Suppressor macrophage treated with lipopolysaccharide for 1 hour (primary cell): ENCODE measurements at regions not wholly inside any gene's neighbourhood (a gene's known extent, or its start where the extent isn't known, plus 50 kb on each side); places are given as distances from the start of the nearest gene placed in this dataset.

Experiments
- DNase-seq, 3 donors: peaks; one replicate each; pipeline ENCODE4 v3.0.0-alpha.2; 2020 to 2022

DNA sequence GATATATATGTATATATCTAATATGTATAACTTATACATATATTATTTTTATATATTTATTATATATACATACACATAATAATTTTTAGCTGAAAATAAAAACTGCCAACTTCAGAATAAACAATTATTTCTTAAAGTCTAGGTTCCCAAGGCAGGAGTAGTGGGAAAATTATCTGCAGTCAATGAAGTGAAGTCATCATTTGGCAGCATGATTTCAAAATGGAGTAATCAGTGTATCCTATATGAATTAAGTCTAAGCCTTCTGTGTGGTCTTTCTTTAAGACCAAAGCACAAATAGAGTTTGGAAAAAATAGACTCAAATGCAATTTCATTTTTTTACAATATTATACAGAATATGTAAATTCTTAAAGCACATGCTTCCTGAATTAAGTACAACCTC, 251.0 kb downstream of the SAMD5 start:
- no peak for DNase-seq

DNA sequence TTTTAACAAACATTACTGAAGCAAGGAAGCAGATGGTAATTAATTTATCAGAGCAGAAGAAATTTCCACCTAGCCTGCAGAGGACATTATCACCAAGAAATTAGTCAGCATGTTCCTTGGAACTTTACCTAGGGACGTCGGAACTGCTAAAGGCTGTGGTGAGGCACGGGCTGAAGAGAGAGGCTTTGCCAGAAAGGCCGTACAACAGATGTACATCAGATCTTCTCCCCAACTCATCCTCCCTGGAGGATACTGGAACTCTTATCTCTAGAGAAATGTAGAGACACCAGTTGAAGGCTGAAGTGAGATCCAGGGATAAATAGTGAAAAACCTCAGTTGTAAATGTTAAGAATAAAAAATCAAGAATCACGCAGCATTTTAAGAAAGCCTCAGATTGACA, 257.1 kb downstream of the SAMD5 start:
- DNase-seq = no peak

DNA sequence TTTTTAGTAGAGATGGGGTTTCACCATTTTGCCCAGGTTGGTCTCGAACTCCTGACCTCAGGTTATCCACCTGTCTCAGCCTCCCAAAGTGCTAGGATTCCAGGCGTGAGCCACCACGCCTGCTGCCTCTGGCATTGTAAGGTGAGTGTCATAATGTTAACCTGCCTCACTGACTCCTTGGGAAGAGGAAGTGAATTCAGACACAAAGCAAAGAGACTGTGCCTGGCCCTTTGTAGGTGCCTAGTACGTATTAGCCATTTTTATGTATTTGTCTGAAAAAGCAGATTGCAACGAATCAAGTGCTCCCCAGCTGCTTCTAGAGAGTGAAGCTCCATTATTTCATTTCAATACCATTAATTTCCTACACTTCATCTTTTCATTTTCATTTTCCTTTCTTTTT, 260.5 kb downstream of the SAMD5 start:
- DNase-seq = no peak

DNA sequence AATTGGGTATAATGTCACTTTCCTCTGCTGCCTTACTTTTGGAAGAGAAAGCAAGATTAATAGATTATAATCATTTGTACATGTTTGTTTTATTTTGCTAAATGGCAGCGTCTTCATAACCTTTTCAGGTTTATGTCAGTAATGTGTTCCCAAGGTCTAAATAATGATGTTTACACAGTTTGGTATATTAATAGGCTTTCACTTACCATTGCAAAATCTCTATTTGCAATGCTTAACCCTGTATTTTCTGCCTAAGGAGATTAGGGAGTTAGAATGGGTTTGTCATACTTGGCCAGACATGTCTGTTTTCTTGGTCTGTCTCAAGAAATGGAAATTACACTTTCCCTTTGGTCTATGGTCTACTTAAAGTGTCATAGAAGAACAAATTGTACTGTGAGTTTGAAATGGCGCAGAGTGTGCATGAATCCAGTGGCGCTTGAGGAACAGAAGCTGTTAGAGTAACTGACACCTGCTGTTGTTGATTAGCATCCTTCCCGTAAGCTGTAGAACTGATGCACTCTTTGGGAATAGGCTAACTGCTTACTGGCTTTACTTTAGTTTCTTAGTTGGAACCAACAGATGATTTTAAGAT, 261.1 kb downstream of the SAMD5 start:
- no peak for DNase-seq

DNA sequence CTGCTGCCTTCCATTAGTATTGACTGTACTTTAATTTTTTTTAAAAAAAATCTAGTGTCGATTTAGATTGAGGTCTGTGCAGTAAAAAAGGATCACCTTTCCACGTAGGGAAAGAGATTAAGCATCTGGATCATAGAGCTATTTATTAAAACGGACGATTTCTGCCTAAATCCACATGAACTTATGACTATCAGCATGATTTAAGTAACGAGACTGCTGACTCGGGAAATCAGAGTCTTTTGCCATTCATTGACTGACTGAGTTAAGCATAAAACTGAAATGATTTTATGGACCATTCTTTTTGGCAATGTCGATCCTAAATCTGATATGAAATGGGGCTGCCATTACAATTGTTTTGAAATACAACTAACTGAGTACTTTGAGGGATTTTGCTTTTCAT, 261.7 kb downstream of the SAMD5 start:
- no peak for DNase-seq

DNA sequence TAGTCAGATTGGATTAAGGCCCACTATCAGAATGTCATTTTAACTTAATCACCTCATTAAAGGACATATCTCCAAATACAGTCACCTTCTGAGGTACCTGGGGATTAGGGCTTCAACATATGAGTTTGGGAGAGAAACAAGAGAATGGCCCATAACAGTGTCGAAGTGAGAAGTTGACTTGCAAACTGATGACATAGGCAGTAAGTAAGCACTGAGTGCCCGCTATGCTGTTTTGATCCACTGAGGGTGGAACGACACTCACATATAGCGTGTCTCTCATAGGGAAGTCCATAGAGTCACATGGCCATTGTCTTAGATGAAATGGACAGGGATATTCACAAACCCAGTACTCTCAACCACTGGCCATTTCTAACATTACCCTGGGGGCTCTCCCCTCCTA, 264.2 kb downstream of the SAMD5 start:
- no peak for DNase-seq

DNA sequence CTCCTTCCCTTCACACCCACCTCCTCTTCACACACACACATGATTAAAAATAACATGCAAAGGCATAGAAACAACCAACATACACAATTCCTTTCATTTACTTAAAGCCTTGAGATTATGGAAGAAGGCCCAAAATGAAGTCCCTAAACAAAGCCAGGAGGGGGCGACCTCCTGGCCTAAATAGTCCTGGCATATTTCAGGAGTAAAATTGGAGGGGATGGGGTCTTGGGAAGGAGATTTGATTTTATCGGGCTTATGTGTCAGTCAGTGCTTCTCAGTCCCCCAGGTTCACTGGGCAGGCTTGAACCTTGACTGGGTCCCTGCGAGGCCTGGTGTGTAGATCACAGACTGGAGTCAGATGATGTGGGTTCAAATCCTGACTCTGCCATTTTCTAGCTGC, 266.4 kb downstream of the SAMD5 start:
- DNase-seq = no peak

DNA sequence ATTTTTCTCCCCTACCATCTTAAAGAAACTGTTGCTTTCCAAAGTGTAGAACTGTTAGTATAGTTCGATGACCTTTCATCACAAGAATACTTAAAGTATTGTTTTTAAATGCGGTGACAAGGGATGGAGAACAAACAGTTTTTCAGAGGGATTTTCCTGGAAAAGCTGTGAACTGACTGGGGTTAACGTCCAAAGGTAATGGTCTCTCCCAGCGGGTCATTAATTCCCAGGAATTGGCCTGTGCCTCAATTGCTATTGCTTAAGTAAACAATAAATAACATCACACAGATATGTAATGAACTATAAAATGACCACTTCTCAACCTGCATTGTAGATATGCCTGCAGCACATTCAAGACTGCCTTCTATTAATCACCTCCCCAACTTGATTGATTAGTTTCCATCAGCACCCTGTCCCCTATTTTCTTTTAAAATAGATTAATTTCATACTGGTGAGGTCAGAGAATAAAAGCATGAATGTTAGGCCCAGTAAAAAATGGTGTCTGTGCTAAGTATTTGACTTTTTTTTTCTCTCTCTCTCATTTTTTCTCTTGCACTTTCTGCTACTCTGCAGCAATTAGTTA, 268.2 kb downstream of the SAMD5 start:
- no peak for DNase-seq

DNA sequence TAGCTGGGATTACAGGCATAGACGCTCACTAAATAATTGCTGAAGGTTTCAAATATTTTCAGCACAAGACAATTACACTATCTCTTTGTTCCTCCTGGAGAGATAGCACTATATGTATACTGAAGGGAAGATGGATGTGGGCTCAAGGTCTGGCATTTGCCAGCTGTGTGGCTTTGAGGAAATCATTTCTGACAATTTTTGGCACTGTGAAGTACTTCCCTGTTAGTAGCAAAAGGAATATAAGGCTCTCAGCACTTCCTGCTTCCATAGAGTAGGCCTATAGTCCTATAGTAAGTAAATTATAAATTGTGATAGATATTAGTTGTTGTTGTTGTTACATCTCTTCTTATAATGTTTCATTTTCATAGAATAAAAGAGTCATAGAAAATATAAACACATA, 271.1 kb downstream of the SAMD5 start:
- no peak for DNase-seq

DNA sequence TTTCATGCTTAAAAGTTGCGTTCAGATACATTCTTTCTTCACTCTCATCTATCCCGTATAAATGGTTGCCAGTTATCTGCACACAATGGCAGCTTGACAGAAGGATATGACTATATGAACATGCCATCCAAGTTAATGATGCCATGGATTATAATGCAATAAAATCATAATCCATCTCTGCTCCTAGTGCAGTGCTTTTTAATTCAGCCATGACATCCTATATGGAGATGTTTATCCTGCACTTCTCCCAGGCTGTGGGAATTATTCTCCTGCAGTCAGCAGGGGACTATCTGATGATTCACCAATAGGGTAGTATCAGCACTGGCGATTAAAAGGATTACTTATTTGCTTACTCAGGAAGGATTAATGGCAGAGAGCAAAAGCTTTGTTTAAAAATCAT, 273.8 kb downstream of the SAMD5 start:
- no peak for DNase-seq

DNA sequence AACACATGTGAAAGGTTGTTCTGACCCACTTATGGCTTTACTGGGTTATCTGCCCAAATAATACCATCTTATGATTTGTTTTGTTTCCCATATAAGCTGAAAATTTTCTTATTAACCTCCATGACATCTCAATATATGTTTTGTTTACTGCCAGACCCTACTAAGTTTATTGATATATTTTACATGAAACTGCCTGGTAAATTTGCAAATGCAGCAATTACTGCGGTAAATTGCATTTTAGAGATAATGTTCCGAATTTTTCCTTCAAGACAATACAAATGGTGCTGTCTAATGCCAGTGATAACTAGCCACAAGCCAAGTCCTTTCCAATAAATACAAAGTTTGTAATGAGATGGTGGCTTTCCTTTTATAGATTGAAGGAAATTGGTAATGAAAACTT, 275.9 kb downstream of the SAMD5 start:
- DNase-seq = no peak

DNA sequence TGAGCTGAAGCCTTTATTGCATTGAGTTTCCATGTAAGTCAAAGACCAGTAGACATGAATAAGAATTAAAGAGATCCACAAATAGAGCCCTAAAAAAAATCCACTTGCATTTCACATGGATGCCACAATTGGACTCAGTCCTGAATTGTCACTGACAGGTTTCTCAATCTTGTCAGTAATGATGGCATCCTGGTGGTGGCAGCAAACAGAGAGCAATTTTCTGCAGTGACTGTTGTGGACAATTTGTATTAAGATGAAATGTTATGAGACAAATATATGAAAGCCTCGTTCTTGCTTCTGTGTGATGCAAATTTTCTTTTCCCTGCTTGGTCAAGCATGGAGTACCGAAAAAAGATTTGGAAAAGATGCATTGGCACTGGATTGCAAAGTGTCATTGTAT, 278.9 kb downstream of the SAMD5 start:
- DNase-seq = no peak

DNA sequence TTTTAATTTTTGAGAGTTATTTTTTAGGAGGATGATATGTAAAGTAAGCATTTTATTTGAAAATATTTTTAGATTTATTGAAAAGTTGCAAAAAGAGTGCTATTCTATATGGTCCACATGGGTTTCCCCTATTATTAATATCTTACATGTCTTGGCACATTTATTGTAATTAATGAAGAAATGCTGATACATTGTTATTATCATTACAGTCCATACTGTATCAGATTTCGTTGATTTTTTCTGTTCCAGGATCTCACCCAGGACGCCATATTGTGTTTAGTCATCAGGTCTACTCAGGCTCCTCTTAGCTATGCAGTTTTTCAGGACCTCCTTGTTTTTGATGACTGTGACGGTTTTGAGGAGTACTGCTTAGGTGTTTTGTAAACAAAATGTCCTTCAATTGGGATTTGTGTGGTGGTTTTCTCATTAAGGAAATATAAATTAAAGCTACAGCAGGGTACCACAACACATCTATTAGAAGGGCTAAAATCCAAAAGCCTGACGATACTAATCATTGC, 281.0 kb downstream of the SAMD5 start:
- no peak for DNase-seq

DNA sequence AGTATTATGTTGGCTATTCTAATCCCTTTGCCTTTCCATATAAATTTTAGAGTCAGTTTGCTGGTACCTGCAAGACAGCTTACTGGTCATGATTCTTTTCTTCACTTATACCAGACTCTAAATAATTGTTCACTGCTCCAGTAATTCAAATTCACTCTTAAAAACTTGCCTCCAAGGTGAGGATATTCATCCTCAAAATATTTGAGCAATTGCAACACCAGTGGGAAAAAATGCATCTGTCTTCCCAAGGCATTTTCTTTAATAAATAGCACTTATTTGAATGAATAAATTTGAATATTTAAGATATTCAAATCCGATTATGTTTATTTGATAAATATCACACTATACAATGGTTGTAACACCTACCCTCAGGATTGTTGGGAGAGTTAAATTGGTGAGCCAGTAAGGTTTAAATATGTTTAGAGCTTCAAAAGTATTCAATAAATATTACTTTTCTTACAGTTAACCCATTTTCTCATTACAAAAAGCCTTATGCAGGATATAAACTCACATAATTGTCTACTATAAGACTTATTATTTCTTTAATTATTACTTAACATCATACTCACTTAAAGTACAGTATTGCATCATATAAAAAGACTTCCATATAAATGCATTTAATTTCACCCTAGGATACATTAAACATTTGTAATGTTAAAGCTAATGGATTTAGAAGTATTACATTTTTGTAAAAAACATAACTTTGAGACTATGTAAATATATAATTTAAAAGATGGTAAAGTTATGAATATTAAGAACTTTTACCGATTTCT, 285.6 kb downstream of the SAMD5 start:
- DNase-seq = no peak

DNA sequence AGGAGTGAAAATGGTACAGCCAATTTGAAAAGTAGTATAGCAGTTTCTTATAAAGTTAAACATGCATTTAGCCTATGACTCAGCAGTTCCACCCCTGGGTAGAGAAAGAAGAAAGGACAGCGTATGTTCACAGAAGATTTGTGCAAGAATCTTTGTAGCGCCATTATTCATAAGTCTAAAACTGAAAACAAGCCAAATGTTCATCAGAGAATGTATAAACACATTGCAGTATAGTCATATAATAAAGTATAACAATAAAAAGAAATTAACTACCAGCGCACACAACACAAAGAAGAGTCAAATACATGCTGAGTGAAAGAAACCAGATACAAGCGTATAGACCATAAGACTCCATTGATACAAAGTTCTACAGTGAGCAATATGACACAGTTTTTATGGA, 294.0 kb downstream of the SAMD5 start:
- no peak for DNase-seq

DNA sequence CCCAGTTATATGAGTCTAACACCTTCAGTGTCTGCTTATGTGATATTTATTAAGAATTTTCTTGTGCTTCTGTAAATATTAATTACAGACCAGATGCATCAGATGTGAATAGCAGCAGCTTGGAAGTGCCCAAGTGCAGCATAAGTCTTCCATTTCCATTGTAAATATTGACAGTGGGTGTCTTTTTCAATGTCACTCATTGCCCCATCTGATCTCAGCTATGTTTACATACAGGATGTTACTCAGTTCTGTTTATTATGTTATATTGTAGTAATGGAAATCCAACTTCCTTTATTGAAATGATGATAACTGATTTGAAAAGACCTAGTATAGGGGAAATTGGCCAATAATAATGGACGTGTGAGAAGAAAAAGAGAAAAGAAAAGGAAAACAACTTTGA, 296.7 kb downstream of the SAMD5 start:
- DNase-seq = no peak

DNA sequence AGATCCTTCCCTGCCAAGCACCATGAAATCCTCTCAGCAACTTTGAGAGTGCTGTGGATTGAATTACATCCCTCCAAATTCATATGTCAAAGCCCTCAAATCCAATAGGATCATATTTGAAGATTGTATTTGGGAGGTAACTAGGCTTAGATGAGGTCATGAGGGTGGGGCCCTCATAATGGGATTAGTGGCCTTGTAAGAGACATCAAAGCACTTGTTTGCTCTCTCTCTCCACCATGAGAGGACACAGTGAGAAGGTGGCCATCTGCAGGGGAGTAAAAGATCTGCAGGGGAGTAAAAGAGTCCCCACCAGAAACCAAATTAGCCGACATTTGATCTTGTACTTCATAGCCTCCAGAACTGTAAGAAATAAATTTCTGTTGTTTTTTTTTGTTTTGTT, 298.2 kb downstream of the SAMD5 start:
- no peak for DNase-seq

DNA sequence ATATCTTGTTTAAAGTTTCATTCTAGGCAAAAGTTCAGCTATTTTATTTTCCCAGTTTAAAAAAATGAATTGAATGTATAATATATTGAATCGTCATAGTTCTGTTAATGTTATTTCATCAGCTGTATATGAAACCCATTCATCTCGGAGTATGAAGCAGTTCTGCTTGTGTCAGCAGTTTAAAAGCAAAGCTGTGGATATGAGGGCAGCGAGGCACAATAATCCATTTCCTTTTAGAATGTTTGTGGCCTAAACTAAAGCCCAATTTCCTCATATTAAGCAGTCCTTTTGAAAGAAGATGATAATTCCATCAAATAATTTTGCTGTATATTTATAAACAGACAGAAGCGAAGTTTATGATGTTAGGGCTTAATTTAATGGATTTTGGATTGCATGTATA, 300.1 kb downstream of the SAMD5 start:
- DNase-seq = no peak

DNA sequence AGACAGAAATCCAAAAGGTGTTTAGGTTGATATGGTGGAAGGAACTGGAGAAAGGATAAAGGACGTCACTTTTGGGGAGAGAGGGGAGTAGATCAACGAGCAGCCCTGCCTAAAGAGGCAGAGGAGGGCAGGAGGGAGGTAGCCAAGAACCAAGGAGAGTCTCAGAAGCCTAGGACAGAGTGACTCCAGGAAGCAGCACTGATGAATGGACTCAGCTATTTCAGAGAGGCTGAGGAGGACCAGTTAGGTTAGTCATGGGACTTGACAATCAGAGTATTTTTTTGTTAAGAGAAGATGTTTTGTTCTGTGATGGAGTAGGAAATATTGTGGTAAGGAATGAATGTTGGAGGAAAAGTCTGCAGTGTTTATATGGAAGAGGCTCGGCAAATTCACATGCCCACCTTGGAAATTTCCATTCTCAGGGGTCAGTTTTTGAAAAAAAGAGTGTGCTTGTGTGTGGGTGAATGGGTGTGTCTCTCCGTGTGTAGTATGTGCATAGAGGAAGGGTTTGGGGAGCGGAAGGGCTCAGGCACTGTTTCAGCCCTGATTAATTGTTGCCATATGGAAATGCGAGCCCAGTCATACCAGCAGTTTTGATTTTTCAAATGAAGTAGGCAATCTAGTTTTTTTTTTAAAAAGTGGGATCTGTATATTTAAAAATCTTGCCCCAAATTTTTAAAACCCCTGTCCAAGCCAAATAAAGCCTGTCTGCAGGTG, 303.6 kb downstream of the SAMD5 start:
- no peak for DNase-seq

DNA sequence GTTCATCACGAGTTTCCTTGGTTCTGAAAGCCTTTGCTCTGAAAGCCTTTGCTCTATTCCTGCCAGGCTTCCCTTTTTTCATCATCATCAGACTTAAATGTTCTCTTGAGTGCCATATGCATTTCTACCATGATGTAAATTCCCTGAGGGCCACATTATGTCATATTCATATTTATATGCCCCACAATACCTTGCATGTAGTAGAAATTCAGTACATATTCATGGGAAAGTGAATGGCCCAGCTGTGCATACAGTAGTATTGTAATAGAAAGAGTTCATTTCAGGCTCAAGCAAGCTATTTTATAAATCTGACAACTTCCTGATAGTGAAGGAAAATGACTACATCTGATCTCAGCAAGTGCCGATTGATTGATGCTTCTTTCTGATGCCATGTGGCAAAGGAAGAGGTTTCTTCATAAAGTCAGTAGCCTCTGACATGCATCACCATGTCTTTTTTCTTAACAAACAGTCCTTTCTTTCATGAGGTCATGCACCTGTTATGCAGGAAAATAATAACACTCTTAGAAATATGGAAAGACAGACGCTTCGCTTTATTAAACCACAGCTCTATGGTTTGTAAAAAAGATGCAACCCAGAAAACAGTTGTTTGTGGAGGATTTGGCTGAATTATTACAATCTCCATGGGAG, 308.7 kb downstream of the SAMD5 start:
- no peak for DNase-seq

DNA sequence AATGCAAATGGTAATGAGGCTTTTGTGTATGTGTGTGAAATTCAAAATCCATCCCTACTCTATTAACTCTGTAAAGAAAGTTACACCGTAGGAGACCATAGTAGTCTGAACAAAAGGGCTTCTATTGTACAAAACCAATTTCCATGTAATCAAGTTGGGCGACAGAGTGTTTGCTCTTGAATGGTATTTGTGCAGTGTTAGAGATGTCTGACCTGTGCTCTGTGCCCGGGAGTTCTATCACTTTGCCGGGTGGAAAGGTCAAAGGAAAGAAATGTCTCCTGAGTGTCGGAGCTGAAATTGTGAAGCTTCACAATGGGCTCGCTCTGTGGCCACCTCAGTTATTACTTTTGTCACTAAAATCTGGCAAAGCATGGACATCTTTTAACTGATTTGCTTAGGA, 312.0 kb downstream of the SAMD5 start:
- no peak for DNase-seq

DNA sequence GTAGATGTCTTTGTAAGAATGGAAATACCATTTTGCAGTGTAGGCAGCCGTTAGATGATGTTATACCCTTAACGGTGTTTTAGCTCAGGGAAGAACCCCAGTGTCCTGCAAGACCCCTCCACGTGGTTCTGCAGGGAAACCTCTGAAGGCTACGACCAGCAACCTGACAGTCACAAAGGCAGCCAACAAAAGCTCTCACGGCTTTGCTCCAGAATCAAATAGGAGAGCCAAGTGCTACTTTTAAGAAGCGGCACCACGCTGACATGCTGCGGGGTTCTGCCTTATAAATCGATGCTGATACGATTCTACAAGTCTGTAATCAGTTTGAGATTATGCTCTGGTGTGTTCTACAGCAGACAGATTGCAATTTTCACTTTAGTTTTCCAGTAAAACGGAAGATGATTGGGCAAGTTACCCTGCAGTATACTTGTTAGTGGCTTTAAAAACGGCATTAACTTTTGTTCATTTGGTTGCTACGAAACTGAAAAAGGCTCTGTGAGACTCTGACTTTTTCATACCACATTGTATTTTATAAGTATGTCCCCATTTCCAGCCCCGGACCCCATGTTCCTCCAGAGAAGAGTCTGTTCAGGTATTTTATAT, 312.9 kb downstream of the SAMD5 start:
- DNase-seq = no peak

DNA sequence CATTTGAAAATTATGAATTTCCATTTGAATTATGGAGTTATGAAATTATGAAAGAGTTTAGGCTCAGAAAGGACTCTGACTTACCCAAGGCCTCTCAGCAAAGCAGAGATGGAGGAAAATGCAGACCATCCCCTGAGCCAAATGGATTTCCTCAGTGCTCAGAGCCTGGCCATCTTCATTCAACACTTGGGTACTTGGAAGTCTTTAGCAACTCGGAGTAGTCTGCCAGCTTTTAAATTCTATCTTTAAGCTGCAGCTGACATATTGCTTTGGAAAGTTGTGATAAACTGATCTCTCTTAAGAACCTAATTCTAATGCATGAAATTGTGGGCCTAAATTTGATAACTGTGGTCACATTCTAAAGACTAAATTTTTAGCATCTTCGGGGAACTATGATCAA, 315.4 kb downstream of the SAMD5 start:
- no peak for DNase-seq
